HG03280 (cell line): ENCODE measurements at regions not wholly inside any gene's neighbourhood (a gene's known extent, or its start where the extent isn't known, plus 50 kb on each side); places are given as distances from the start of the nearest gene placed in this dataset.
"Not testable (repeated sequence)": the region's sequence is repeated elsewhere in the genome, so short reads cannot be mapped to it uniquely, and the experiment has no call there.

Experiments
- ATAC-seq: cut with Tn5 transposase; IDR thresholded peaks from one replicate; pipeline ENCODE4 v1.9.1; 2021; ENCODE audit warnings: mild to moderate bottlenecking, moderate library complexity; ENCODE audit not compliant: unreplicated experiment

DNA sequence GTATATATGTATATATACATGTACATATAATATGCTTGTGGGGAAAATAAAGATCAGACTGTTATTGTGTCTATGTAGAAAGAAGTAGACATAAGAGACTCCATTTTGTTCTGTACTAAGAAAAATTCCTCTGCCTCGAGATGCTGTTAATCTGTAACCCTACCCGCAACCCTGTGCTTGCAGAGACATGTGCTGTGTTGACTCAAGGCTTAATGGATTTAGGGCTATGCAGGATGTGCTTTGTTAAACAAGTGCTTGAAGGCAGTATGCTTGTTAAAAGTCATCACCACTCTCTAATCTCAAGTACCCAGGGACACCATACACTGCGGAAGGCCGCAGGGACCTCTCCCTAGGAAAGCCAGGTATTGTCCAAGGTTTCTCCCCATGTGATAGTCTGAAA is 972.9 kb downstream of the GALC start:
- not testable (repeated sequence) for ATAC-seq

DNA sequence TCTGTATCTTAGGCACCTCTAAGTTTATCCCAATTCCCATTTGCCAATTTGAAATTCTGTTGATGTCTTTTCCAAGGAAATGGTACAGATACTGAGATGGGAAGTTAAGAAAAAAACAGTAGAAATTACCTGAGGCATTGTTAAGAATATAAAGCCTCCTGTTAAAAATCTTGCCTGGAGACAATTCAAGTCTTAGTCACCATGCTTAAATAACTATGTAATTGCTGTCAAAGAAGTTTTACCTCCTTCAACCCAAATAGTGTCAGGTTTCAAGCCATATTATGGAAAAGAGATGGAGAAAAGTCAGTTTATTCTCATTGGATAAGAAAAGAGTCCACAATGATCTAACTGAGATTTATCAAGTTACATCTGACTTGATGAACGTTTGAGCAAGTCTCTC is 974.7 kb downstream of the GALC start:
- ATAC-seq, result no peak

DNA sequence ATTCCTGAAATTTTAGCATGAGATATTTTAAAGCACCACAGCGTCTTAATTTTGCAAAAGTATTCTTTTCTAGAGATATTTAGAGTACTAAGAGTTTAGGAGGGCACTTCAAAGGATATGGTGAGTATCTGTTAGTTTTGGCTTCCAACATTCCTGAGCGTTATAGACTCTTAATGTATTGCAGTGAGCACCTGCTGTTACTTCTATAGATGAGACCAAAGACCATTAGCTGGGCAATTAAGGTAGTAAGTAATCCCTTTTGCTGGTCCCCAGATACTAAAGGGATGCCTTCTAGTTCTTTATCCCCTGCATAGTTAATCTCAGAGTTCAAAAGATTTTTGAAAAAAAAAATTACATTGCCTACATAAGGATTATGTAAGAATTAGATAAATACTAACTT is 975.6 kb downstream of the GALC start:
- ATAC-seq, result no peak

DNA sequence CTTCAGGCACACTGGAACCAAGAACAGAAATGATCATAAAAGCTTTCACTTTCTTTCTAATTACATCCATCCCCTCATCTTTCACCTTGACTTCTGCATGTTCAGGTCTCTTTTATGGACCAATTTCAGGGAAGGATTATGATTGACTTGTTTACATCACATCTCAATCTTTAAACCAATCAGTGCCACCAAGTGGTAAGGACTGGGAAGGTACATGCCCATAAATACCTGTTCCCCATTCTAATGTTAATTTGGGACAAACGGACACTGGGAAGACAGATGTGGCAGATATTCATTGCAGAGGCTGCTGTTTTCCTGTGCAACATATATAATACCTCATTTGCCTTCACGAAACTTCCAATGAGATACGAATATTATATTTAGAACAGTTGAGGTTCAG is 978.1 kb downstream of the GALC start:
- ATAC-seq, result no peak

DNA sequence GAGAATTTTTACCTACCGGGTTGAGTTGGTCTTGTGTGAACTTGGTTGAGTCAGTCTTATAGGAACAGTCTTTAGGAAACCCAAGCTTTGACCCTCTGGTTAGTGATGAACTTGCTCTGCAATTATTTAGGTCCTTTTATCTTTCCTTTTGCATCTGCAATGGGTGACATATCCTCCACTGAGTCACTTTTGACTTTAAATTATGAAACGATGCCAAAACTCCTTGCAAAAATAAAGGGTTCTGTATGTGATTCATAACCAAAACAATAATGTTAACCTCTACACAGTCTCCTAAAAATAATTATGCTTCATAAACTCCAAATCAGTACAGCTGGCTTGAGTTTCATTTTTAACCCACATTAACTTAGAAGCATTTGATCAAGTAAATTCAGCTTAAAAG is 979.4 kb downstream of the GALC start:
- ATAC-seq, result no peak

DNA sequence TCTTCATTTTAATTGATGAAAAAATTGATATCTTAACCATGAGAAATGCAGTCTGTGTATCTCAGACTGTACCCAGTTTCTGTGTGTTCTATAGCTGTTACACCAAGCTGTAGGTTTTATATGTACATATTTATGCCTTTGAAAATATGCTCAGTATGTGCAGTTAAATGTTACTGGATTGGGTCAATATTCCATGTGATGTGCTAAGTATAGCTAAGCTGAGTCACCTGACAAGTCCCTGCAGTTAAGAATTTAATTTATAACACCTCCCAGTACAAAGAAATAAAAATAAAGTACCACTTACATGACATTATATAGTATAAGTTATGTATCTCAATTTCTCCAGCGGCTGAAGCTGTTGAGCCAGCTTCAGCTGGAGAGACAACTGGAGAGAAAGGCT is 984.0 kb downstream of the GALC start:
- ATAC-seq, result no peak

DNA sequence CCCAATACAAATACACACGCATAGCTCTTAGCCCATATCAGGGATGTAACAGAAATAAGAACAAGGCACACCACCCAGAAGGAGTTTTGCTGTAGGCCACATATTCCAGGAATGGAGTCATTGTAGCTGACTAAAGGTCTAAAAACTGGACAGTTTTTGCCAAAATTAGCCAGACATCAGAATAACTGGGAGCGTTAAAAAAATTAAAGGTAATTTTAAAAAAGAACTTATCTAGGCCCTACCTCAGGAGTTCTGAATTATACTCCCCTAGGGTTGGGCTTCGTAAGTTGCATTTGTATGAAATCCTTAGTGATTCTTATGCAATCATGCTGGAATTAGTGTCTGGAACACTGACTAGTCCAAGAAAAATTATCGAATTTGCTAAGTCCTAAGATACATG is 987.7 kb downstream of the GALC start:
- no peak for ATAC-seq

DNA sequence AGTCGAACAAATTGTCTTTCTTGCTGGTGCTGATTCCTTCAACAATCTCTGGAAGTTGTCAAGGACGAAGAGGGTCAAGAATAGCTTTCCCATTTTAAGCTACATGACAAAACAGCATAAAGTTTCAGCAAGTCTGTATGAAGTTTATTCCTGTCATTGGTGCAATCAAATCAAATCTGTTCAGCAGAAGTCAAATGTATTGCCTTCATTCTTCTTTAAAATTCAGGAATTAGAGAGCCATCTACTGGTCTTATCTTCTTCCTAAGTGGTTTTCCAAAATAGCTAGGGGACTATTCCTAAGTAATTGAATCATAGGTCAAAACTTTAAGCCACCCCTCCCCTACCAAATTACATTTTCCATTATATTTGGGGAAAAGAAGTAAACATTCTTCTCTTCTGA is 990.2 kb downstream of the GALC start:
- no peak for ATAC-seq

DNA sequence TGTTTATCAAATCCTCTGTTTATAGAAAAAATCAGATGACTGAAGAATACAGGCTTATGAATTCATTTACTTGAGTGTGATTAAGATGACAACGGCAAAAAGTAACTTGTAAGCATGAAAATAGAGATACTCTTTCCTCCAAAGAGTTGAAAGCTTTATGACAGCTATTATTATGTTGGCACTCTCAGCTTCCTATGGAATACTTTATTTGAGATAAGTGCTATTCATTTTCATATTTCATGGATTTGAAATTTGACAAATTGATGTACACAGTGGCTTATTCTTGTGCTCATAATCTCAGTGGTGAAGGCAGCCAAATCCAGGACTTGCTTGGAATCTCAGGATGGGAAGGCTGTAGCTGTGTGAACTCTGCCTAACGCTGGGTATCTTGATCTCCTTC is 991.6 kb downstream of the GALC start:
- ATAC-seq, result no peak

DNA sequence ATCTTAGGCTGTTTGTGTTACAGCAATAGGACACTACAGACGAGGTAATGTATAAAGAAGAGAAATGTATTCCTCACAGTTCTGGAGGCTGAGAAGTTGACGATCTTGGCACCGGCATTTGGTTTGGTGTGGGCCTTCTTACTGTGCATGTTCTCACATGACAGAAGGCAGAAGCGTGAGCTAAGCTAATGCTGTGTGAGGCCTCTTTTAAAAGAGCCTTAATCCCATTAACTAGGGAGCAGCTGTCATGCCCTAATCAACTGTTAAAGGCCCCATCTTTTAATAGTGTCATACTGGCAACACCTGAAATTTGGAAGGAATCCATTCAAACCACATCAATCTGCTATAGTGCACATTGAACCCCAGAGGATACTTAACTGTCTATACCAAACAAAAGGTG is 992.9 kb downstream of the GALC start:
- no peak for ATAC-seq

DNA sequence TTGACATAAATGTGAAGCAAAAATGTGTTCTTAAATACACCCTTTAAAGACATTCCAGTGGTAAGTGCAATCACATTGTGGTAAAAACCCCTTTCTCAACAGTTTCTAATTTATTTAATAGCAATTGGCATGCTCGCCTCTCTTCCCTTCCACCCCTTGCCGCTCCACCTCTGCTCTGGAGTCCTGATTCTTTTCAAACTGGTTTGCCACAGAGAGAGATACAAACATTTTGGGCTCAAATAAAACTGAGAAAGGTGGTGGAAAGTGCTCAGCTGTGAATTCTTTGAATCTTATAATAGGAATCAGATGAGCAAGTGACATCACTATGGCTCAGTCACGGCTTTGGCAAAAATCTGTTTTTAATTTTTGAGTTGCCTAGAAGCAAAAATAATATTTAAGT is 993.9 kb downstream of the GALC start:
- ATAC-seq, result no peak

DNA sequence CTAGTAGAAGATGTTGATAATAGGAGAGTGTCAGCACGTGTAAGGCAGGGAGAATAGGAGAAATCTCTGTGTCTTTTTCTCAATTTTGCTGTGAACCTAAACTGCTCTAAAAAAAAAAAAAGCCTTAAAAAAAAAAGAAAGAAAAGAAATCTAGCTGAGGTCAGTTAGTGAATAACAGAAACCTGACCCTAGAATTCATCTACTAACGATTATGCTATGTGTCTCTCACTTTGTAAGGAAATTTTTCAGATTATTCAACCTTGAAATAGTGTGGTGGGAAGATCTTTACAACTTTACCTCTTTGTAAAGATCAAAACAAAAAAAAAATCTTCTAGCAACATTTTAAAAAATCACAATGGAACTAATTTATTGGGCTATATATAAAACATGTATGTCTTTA is 995.7 kb downstream of the GALC start:
- no peak for ATAC-seq

DNA sequence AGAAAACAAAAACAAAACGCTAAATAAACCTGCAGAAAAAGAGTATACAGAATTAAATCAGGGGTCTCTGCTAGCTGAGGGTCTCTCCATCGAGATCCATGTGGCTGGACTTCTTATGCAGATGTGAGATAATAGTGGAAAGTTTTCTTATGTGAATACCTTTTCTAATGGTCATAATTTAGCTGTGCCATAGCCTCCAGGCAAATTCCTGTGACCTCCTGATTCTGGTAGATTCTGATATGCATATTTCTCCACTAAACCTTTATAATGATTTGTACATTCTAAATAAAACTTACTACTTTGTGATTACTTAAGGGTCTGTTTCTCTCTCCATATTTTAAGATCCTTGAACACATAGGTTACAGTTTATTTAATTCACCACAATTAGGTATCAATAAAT is 1002.6 kb downstream of the GALC start:
- no peak for ATAC-seq

DNA sequence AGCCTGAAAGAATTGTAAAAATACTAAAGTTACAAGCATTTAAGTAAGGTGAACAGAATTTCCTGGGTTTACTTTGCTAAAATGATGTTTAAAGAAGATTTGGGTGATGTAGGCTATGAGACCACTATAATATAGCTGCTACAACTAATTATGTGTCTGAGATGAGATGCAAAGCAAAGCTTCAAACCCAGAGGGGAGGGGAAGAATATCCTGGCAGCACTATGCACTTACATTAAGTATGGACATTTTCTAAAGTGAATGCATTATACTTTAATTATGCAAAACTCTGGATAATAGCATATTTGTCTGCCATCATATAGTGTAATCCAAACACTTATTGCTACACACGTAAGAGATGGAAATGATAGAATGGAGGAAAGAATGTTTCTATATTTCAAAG is 1003.7 kb downstream of the GALC start:
- ATAC-seq, result no peak

DNA sequence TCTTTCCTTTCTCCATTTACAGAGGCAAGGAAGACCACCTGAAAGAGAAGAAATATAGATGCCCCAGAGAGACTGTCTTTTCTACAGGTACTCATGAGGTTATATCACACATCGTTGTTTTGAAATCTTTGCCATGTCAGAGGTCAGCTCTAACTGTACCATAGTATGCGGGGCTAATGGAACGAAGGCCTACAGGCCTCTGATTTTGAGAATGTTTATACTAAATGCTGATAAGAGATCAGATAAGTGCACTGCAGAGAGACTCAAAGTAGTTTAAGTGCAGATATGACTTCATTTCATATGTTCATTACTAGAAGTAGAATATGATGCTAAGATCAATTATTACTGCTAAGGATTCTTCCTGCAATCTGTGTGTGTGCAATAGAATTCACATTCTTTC is 1005.0 kb downstream of the GALC start:
- ATAC-seq, result no peak

DNA sequence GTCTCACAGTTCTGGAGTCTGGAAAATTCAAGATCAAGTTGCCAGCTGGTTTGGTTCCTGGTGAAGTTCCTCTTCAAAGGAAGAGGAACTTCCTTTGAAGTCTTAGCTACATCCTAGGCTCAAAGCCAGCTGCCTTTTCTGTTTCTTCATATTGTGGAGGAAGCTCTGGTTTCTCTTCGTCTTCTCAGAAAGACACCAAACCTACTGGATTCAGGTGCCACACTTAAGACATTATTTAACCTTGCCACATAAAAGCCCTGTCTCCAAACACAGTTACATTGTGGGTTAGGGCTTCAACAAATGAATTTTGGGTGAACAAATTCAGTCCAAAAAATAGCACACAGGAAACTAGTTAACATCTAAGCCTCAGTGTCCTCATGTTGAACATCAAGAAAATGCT is 1019.8 kb downstream of the GALC start:
- no peak for ATAC-seq

DNA sequence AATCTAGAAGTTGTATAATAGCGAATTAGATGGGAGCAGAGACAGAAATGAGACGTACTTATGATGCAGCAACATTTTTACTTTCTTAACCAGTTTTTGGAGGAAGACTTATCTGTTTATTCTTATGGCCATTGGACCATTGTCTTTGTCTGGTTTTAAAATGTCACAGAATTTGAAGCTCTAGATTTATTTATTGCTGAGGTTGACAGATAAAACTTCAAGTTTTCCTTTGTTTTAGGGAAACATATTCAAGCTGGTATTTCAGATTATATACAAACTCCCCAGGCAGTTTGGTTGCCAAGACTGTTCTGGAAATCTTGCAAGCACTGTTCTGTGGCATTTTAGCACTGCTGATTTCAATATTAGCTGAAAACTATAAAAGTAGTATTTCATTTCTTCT is 1021.7 kb downstream of the GALC start:
- no peak for ATAC-seq

DNA sequence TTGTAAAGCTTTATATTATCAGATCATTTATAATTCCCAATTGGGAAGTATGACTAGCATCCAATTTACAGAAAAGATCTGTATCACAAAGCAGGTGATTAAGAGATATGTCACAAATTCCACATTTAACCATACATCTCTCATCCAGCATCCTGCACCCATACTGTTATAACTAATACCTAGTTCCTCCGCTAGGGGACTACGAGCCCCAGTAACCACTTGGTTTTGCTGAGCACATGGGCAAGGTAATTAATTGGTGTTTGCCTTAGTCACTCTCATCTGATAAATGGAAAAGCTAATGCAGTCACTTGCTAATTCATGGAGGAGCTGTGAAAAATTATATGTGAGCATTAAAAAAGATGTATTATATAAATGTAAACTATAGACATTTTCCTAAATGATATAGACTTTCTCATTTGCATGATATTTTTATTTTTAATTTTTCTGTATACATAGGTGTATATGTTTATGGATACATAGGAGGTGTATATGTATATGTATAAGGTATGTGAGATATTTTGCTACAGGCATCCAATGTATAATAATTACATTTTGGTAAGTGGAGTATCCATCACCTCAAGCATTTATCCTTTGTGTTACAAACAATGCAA is 1031.8 kb downstream of the GALC start:
- ATAC-seq, result no peak

DNA sequence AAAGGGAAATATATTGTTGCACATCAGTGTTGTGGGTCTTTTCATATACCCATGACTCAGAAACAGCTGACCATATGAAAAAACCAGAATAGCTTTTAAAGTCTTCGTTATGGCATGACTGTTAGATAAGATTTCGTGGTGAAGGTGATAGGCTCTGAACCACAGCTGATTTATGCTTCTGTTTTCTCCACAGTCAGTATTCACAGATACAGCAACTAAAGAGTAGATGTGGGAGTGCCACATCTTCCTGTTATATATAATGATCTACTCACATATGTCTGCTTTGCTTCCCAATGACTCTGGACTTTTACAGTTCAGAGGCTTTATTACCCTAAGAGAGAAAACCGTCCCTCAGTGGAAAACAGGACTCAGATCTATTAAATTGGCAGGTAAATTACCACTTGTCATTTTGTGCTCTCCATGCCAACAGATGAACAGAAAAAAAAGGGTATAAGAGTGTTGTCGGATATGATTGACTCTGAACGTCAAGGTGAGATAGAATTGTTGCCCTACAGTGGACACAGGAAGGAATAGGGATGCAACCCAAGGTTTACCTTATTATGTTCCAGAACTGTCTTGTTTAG is 1037.1 kb downstream of the GALC start:
- ATAC-seq, result no peak

DNA sequence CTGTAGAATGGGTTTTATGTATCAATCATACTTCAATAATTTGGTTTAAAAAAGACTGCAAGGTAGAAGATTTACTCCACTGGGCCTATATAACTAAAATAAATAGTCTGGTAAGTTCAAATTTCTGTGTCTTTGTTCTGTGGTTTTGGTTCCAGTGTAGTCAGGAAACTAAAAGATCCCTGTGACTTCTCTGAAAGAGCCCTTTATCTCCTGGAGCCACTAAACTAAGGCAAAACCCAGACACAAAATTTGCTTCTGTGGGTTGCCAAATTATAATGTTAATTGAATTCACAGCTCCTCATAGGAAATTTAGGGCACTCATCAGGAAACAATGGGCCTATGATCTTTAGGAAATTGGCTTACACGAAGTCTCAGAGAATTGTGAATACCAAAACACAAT is 1038.4 kb downstream of the GALC start:
- ATAC-seq, result no peak

DNA sequence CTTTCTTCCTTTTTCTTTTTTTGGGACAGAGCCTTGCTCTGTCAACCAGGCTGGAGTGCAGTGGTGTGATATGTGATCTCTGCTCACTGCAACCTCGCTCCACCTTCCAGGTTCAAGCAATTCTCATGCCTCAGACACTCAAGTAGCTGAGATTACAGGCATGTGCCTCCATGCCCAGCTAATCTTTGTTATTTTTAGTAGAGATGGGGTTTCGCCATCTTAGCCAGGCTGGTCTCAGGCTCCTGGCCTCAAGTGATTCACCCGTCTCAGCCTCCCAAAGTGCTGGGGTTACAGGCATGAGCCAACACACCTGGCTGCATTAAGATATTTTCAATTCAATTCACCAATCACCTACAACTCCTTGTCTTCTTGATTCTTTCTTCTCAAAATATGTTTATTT is 1046.5 kb downstream of the GALC start:
- ATAC-seq, result no peak

DNA sequence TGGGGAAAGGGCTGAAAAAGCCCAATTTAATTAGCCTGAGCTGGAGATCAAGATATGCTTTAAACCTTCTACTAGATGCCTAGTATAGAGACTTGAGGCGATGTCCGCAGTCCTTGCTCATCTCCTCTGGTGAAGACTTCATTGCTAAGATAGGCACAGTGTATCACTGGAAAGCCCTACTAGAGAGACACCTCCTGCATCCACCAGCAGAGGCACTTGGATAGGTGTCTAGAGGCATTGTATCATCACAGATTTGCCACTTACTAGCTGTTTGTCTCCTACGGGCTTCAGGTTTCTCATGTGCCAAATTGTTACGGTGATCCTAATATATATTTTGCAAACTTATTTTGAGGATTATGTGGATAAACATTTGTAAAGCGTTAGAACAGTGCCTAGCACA is 1048.5 kb downstream of the GALC start:
- no peak for ATAC-seq
